ENCODE measurements at regions not wholly inside any gene's neighbourhood (a gene's known extent, or its start where the extent isn't known, plus 50 kb on each side); places are given as distances from the start of the nearest gene placed in this dataset.

- no peak overlapping the region for H3K4me3 ChIP-seq (ENCODE audit: low read length)
- no peak for TF ChIP-seq CTCF (conservative IDR thresholded peaks at IDR 0.05; ENCODE audit: low read depth, low read length)
- DNase-seq (ENCODE audit: low read depth): no peak
These were observed 117.5 kb downstream of the BACH1 start for GRCh38 chr21:29416268-29416667.

GRCh38 chr21:29418813-29419212, 120.1 kb downstream of the BACH1 start:
- no peak for DNase-seq (ENCODE audit: low read depth)
- TF ChIP-seq CTCF (conservative IDR thresholded peaks at IDR 0.05; ENCODE audit: low read depth, low read length): no peak
- H3K4me3 ChIP-seq (ENCODE audit: low read length): no peak overlapping the region

- no peak for DNase-seq (ENCODE audit: low read depth)
- H3K4me3 ChIP-seq (ENCODE audit: low read length): no peak overlapping the region
- TF ChIP-seq CTCF (conservative IDR thresholded peaks at IDR 0.05; ENCODE audit: low read depth, low read length): no peak
These were observed 120.7 kb downstream of the BACH1 start for GRCh38 chr21:29419422-29419821.

GRCh38 chr21:29423099-29423870, 124.6 kb downstream of the BACH1 start:
- no peak overlapping the region for H3K4me3 ChIP-seq (ENCODE audit: low read length)
- TF ChIP-seq CTCF (conservative IDR thresholded peaks at IDR 0.05; ENCODE audit: low read depth, low read length): no peak
- DNase-seq (ENCODE audit: low read depth): no peak

- H3K4me3 ChIP-seq (ENCODE audit: low read length): no peak overlapping the region
- no peak for TF ChIP-seq CTCF (conservative IDR thresholded peaks at IDR 0.05; ENCODE audit: low read depth, low read length)
- no peak for DNase-seq (ENCODE audit: low read depth)
These were observed 126.0 kb downstream of the BACH1 start for GRCh38 chr21:29424728-29425127.

- no peak overlapping the region for H3K4me3 ChIP-seq (ENCODE audit: low read length)
- TF ChIP-seq CTCF (conservative IDR thresholded peaks at IDR 0.05; ENCODE audit: low read depth, low read length): no peak
- DNase-seq (ENCODE audit: low read depth): no peak
These were observed 130.5 kb downstream of the BACH1 start for GRCh38 chr21:29429218-29429617.

- no peak for DNase-seq (ENCODE audit: low read depth)
- H3K4me3 ChIP-seq (ENCODE audit: low read length): no peak overlapping the region
- TF ChIP-seq CTCF (conservative IDR thresholded peaks at IDR 0.05; ENCODE audit: low read depth, low read length): no peak
These were observed 131.3 kb downstream of the BACH1 start for GRCh38 chr21:29430030-29430429.
